ENCODE measurements at regions not wholly inside any gene's neighbourhood (a gene's known extent, or its start where the extent isn't known, plus 50 kb on each side); places are given as distances from the start of the nearest gene placed in this dataset.
"Not testable (repeated sequence)": the region's sequence is repeated elsewhere in the genome, so short reads cannot be mapped to it uniquely, and the experiment has no call there.

GRCh38 chr3:158026236-158026635, 80.0 kb downstream of the SHOX2 start:
- DNase-seq (ENCODE audit: low spot score), result no peak
- no peaks in the 10 kb centered on the region for H3K27me3 ChIP-seq
- H3K27ac ChIP-seq, result no peak overlapping the region
- no peaks in the 10 kb centered on the region for H3K4me1 ChIP-seq
- no peak for TF ChIP-seq CTCF (IDR thresholded peaks at IDR 0.05)
- no peaks in the 10 kb centered on the region for H3K36me3 ChIP-seq
- no peak overlapping the region for H3K4me3 ChIP-seq
- peaks cover 0 to 3% of the 10 kb centered on the region in 2 donors for H3K9me3 ChIP-seq

DNA sequence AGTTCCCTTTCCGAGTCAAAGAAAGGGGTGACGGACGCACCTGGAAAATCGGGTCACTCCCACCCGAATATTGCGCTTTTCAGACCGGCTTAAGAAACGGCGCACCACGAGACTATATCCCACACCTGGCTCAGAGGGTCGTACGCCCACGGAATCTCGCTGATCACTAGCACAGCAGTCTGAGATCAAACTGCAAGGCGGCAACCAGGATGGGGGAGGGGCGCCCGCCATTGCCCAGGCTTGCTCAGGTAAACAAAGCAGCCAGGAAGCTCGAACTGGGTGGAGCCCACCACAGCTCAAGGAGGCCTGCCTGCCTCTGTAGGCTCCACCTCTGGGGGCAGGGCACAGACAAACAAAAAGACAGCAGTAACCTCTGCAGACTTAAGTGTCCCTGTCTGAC, 86.3 kb downstream of the SHOX2 start:
- H3K27ac ChIP-seq; H3K27me3 ChIP-seq; H3K36me3 ChIP-seq; H3K4me3 ChIP-seq; H3K4me1 ChIP-seq; DNase-seq (ENCODE audit: low spot score): not testable (repeated sequence)
- H3K9me3 ChIP-seq, result peaks cover 0 to 15% of the 10 kb centered on the region in 2 donors

DNA sequence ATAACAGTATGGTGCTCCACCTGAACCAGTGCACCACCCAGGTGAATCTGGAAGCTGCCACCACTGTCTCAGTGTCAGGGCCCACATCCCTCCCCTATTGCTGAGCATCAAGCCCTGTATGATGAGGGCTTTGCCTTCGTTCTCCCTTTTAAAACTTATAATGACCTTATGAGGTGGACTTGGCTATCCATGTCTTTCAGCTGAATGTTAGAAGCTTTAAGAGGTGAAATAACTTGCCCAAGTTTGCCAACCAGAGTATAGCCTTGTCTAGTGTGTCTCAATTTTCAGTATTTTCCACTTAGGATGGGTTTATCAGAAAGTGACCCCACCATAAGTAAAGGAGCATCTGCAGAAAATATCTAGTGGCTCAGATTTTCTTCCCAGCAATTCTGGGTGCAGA, 87.8 kb downstream of the SHOX2 start:
- H3K36me3 ChIP-seq, result no peaks in the 10 kb centered on the region
- no peak overlapping the region for H3K27ac ChIP-seq
- no peak overlapping the region for H3K4me3 ChIP-seq
- peaks cover 0 to 15% of the 10 kb centered on the region in 2 donors for H3K9me3 ChIP-seq
- no peaks in the 10 kb centered on the region for H3K27me3 ChIP-seq
- H3K4me1 ChIP-seq, result no peaks in the 10 kb centered on the region
- no peak for DNase-seq (ENCODE audit: low spot score)
- no peak for TF ChIP-seq CTCF (IDR thresholded peaks at IDR 0.05)

DNA sequence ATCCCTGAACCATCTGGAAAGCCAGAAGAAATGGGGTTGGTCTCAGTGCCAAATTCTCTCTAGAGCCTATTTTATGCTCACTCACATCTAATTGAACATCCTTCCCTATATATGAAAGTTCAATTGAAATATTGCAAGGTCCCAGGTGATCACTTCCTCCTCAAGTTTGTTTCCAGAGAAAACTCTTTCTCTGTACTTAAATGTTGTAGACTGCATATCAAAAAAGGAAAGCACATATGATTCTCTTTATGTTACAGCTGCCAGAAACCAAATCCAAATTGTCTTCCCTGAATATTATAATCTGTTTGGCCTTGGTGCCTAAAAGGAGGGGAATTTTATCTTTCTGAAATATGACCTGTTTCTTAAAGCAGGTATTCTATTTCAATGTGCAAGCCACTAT, 93.3 kb downstream of the SHOX2 start:
- no peaks in the 10 kb centered on the region for H3K36me3 ChIP-seq
- peaks cover 0 to 18% of the 10 kb centered on the region in 2 donors for H3K9me3 ChIP-seq
- no peak for DNase-seq (ENCODE audit: low spot score)
- no peak for TF ChIP-seq CTCF (IDR thresholded peaks at IDR 0.05)
- no peak overlapping the region for H3K27ac ChIP-seq
- no peak overlapping the region for H3K4me3 ChIP-seq
- H3K4me1 ChIP-seq, result no peaks in the 10 kb centered on the region
- H3K27me3 ChIP-seq, result no peaks in the 10 kb centered on the region

DNA sequence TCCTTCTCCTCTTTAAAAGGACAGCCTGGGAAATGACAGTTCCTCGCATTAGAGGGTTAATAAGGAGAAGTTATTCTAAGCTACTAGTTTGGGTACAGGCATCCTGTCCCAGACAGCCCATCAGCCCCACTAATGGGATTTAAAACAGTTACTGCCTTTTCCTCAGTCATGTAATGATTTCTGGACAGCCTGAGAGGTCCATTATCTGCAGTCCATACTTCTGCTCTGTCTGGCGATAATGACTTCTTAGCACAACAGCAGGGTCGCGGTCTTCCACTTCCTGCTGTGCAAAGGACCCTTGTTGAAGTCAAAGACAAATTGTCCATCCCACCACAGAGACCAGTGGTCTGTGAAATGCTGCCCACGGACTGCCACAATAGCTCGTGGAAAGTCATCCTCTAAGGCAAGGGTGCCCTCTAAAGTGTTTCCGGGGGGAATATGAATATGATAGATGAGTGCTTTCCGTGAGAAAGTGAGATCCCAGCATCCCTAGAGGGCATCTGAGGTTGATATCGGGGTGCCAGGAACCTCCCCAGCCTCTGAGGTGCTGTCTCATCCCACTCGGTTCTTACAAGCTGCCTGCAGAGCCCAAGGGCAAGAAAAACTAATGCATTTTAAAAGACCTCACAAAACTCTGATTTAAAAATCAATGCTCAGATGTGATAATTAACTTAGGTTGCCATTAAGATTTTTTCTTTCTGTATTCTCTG, 100.7 kb downstream of the SHOX2 start:
- no peak overlapping the region for H3K27ac ChIP-seq
- no peak for TF ChIP-seq CTCF (IDR thresholded peaks at IDR 0.05)
- H3K4me3 ChIP-seq, result no peak overlapping the region
- no peaks in the 10 kb centered on the region for H3K36me3 ChIP-seq
- no peaks in the 10 kb centered on the region for H3K4me1 ChIP-seq
- H3K27me3 ChIP-seq, result no peaks in the 10 kb centered on the region
- no peak for DNase-seq (ENCODE audit: low spot score)
- peaks cover 0 to 12% of the 10 kb centered on the region in 2 donors for H3K9me3 ChIP-seq

DNA sequence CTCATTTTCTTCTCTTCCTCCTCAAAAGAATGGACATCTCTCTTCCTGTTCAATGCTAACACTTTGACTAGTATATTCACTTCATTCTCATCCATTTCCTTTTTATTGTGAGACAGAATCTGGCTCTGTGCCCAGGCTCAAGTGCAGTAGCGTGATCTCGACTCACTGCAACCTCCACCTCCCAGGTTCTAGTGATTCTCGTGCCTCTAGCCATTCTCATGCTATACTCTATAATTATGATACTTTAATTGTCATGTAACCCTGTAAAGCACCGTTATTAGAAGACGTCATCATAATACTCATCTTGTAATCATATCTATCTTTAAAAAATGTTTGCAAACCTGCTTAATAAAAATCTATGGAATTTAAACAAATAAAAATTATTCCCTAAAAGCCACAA, 107.0 kb downstream of the SHOX2 start:
- Histone ChIP-seq H3K9me3 (peaks cover 0 to 18% of the 10 kb centered on the region in 2 donors), H3K4me3 (no peak overlapping the region), H3K36me3 (no peaks in the 10 kb centered on the region), H3K27ac (no peak overlapping the region), H3K4me1 (no peaks in the 10 kb centered on the region), H3K27me3 (no peaks in the 10 kb centered on the region)
- TF ChIP-seq CTCF (IDR thresholded peaks at IDR 0.05), result no peak
- DNase-seq (ENCODE audit: low spot score), result no peak

Measured in right atrium auricular region (tissue), 2 donors.